Fibroblast of lung (primary cell): ENCODE measurements at regions not wholly inside any gene's neighbourhood (a gene's known extent, or its start where the extent isn't known, plus 50 kb on each side); places are given as distances from the start of the nearest gene placed in this dataset.
A peak's percentile ranks its signal among the peaks of the same experiment; 100 is the strongest.

ENCODE experiments used
- DNase-seq, 2 donors: peaks; one replicate each; pipeline versions ENCODE4 v3.0.0 to v3.0.0-alpha.2; 2010; ENCODE audit warnings: low read depth in 2 of 2
- H2AFZ ChIP-seq: 2 replicates; pipeline ENCODE4 v1.5.1; 2012; ENCODE audit warnings: low read length, control low read depth, inconsistent platforms
- H3K27ac ChIP-seq: 2 replicates; pipeline ENCODE4 v1.5.1; 2011; ENCODE audit warnings: low read length, control low read depth; ENCODE audit not compliant: insufficient read depth
- H3K27me3 ChIP-seq: 2 replicates; pipeline ENCODE4 v1.5.1; 2011; ENCODE audit warnings: mild to moderate bottlenecking, low read length; ENCODE audit not compliant: control insufficient read depth, insufficient read depth
- H3K36me3 ChIP-seq: 2 replicates; pipeline ENCODE4 v1.5.1; 2011; ENCODE audit warnings: low read length; ENCODE audit not compliant: control insufficient read depth, insufficient read depth
- H3K4me1 ChIP-seq: 2 replicates; pipeline ENCODE4 v1.5.1; 2011; ENCODE audit warnings: low read length; ENCODE audit not compliant: control insufficient read depth, insufficient read depth; ENCODE audit errors: extremely low read depth
- H3K4me2 ChIP-seq: 2 replicates; pipeline ENCODE4 v1.5.1; 2011; ENCODE audit warnings: low read length, control low read depth; ENCODE audit not compliant: insufficient read depth; ENCODE audit errors: extremely low read depth
- H3K4me3 ChIP-seq, 4 experiments: fragments of 200-600 bp in 1 of 4; sonication (generic) in 1 of 4; replicated peaks in 1 of 4; 2 replicates each; pipeline ENCODE4 v1.5.1; 2011 to 2016; ENCODE audit warnings: low read length in 4 of 4, low read depth in 3 of 4, mild to moderate bottlenecking in 3 of 4, control low read depth in 2 of 4, inconsistent platforms in 1 of 4, mixed read lengths in 1 of 4; ENCODE audit not compliant: insufficient read depth in 1 of 4; ENCODE audit errors: control extremely low read depth in 1 of 4
- H3K79me2 ChIP-seq: 2 replicates; pipeline ENCODE4 v1.5.1; 2012; ENCODE audit warnings: mild to moderate bottlenecking, low read length, inconsistent platforms; ENCODE audit not compliant: control insufficient read depth, insufficient read depth
- H3K9ac ChIP-seq: 2 replicates; pipeline ENCODE4 v1.5.1; 2011; ENCODE audit warnings: mild to moderate bottlenecking, low read length, control low read depth; ENCODE audit not compliant: insufficient read depth
- H3K9me3 ChIP-seq: 2 replicates; pipeline ENCODE4 v1.5.1; 2012; ENCODE audit warnings: low read depth, low read length; ENCODE audit not compliant: control insufficient read depth, insufficient read depth
- H4K20me1 ChIP-seq: 2 replicates; pipeline ENCODE4 v1.5.1; 2011; ENCODE audit warnings: low read length; ENCODE audit not compliant: control insufficient read depth, insufficient read depth; ENCODE audit errors: extremely low read depth
- CTCF ChIP-seq, 2 donors: IDR thresholded peaks in 1 of 2; conservative IDR thresholded peaks in 1 of 2; 1 replicate in 1 of 2; 2 replicates in 1 of 2; pipeline ENCODE4 v1.5.1; 2011 to 2012; ENCODE audit warnings: low read length in 2 of 2, control low read depth in 1 of 2, inconsistent platforms in 1 of 2, low read depth in 1 of 2, mild to moderate bottlenecking in 1 of 2
- EZH2 ChIP-seq: IDR thresholded peaks from 2 replicates; pipeline ENCODE4 v1.5.1; 2012; ENCODE audit warnings: low read length, control low read depth, mild to moderate bottlenecking; ENCODE audit errors: missing control alignments

- H3K9ac ChIP-seq, result no peak overlapping the region
- no peaks in the 10 kb centered on the region for H4K20me1 ChIP-seq
- no peaks in the 10 kb centered on the region for H3K4me1 ChIP-seq
- no peak for DNase-seq
- no peaks in the 10 kb centered on the region for H3K27me3 ChIP-seq
- H3K36me3 ChIP-seq, result no peaks in the 10 kb centered on the region
- TF ChIP-seq EZH2 (no peak), CTCF (conservative IDR thresholded peaks at IDR 0.05 in 1 of 2, IDR thresholded peaks at IDR 0.05 in 1 of 2; ENCODE audit: low read depth in 1 of 2, low read length in 2 of 2) (no peak)
- no peak overlapping the region for H3K4me3 ChIP-seq
- H3K27ac ChIP-seq, result no peak overlapping the region
- no peaks in the 10 kb centered on the region for H3K79me2 ChIP-seq
- no peaks in the 10 kb centered on the region for H3K9me3 ChIP-seq
- H2AFZ ChIP-seq, result no peak overlapping the region
- no peak overlapping the region for H3K4me2 ChIP-seq
Measured at GRCh38 chr11:15671216-15671615, 556.5 kb downstream of the INSC start.

GRCh38 chr11:15672825-15673224 is 558.1 kb downstream of the INSC start:
- Histone ChIP-seq H3K79me2 (no peaks in the 10 kb centered on the region), H2AFZ (no peak overlapping the region), H3K4me3 (no peak overlapping the region), H4K20me1 (no peaks in the 10 kb centered on the region), H3K27ac (no peak overlapping the region), H3K4me2 (no peak overlapping the region), H3K4me1 (no peaks in the 10 kb centered on the region), H3K9me3 (no peaks in the 10 kb centered on the region), H3K9ac (no peak overlapping the region), H3K36me3 (no peaks in the 10 kb centered on the region), H3K27me3 (no peaks in the 10 kb centered on the region)
- no peak for TF ChIP-seq CTCF (conservative IDR thresholded peaks at IDR 0.05 in 1 of 2, IDR thresholded peaks at IDR 0.05 in 1 of 2; ENCODE audit: low read depth in 1 of 2, low read length in 2 of 2)
- TF ChIP-seq EZH2, result no peak
- DNase-seq, result no peak

GRCh38 chr11:15673408-15673831 is 558.7 kb downstream of the INSC start:
- TF ChIP-seq CTCF (conservative IDR thresholded peaks at IDR 0.05 in 1 of 2, IDR thresholded peaks at IDR 0.05 in 1 of 2; ENCODE audit: low read depth in 1 of 2, low read length in 2 of 2), result no peak
- TF ChIP-seq EZH2, result no peak
- no peaks in the 10 kb centered on the region for H3K27me3 ChIP-seq
- no peak overlapping the region for H2AFZ ChIP-seq
- H3K27ac ChIP-seq, result no peak overlapping the region
- DNase-seq, result peak in 1 of 2 donors; percentile 36
- H4K20me1 ChIP-seq, result no peaks in the 10 kb centered on the region
- H3K79me2 ChIP-seq, result no peaks in the 10 kb centered on the region
- H3K4me1 ChIP-seq, result no peaks in the 10 kb centered on the region
- no peak overlapping the region for H3K4me2 ChIP-seq
- no peaks in the 10 kb centered on the region for H3K9me3 ChIP-seq
- H3K9ac ChIP-seq, result no peak overlapping the region
- H3K36me3 ChIP-seq, result no peaks in the 10 kb centered on the region
- no peak overlapping the region for H3K4me3 ChIP-seq
